ENCODE measurements at regions not wholly inside any gene's neighbourhood (a gene's known extent, or its start where the extent isn't known, plus 50 kb on each side); places are given as distances from the start of the nearest gene placed in this dataset.

DNA sequence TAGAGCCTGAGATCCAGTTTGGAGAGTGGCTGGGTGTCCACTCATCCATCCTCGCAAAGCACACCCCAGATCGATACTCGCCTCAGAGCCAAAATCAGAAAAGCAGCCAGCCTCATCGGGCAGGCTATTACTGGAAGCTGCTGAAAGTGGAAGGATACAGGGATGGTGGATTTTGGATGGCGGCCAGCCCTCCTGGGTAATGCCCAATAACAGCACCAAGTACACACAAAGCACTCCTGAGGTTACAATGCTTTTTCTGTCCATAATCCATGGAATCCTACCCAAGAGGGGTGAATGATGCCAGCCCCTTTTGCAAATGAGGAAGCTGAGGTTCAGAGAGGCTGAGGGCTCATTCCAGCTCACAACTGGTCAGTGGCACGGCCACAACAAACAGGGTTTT is 93.1 kb upstream of the SLC6A11 start:
- no peak overlapping the region for H3K27ac ChIP-seq
- TF ChIP-seq, protein P1, sequence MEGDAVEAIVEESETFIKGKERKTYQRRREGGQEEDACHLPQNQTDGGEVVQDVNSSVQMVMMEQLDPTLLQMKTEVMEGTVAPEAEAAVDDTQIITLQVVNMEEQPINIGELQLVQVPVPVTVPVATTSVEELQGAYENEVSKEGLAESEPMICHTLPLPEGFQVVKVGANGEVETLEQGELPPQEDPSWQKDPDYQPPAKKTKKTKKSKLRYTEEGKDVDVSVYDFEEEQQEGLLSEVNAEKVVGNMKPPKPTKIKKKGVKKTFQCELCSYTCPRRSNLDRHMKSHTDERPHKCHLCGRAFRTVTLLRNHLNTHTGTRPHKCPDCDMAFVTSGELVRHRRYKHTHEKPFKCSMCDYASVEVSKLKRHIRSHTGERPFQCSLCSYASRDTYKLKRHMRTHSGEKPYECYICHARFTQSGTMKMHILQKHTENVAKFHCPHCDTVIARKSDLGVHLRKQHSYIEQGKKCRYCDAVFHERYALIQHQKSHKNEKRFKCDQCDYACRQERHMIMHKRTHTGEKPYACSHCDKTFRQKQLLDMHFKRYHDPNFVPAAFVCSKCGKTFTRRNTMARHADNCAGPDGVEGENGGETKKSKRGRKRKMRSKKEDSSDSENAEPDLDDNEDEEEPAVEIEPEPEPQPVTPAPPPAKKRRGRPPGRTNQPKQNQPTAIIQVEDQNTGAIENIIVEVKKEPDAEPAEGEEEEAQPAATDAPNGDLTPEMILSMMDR (IDR thresholded peaks at IDR 0.05): no peak
- TF ChIP-seq POLR2A (IDR thresholded peaks at IDR 0.05): no peak
- no peaks in the 10 kb centered on the region for H3K27me3 ChIP-seq
- intact Hi-C loops (cut with DNase I; ENCODE audit: low total_unique reads): no loop called here
- no peaks in the 10 kb centered on the region for H3K36me3 ChIP-seq
- no peaks in the 10 kb centered on the region for H3K4me1 ChIP-seq
- no peaks in the 10 kb centered on the region for H3K9me3 ChIP-seq
- no peak for DNase-seq
- H3K4me3 ChIP-seq: no peak overlapping the region

DNA sequence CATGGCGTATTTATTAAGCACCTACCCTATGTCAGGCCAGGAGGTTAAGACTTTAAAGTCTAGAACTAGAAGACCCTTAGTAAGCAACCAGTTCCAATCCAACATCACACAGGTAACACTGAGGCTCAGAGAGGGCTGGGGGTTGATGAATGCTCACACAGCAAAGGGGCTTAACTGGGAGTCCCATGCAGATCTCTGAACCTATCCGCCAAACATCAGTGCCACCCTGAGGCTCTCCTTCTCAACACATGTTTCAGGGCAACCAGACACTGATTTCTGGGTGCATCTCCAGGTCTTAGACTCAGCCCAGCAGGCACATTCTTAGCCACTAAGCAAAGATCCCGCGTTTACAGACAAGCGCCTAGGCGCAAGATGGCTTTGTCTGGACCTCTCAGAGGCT is 92.0 kb upstream of the SLC6A11 start:
- intact Hi-C loops (cut with DNase I; ENCODE audit: low total_unique reads): no loop called here
- Histone ChIP-seq H3K9me3 (no peaks in the 10 kb centered on the region), H3K36me3 (no peaks in the 10 kb centered on the region), H3K4me3 (no peak overlapping the region), H3K27ac (no peak overlapping the region), H3K4me1 (no peaks in the 10 kb centered on the region), H3K27me3 (no peaks in the 10 kb centered on the region)
- DNase-seq: no peak
- TF ChIP-seq, protein P1 (IDR thresholded peaks at IDR 0.05): no peak
- no peak for TF ChIP-seq POLR2A (IDR thresholded peaks at IDR 0.05)

DNA sequence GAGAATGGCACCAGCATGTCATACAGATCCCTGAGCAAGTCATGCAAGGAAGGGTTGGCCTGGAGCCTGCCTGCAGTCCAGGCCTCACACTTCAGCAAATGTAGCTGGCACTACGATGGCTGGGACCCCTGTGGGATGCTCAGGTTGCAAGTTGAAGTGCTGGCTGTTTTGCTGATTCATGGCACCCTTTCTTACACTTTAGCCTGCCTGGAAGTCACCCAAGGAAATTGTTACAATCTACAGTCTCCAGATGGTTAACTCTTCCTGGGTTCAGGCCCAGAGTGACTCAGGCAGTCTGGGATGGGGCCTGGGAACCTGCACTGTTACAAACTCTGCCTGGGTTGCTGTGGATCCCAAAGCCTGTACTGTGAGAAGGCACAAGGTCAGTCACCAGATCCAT is 91.0 kb upstream of the SLC6A11 start:
- intact Hi-C loops (cut with DNase I; ENCODE audit: low total_unique reads): no loop called here
- no peaks in the 10 kb centered on the region for H3K9me3 ChIP-seq
- no peaks in the 10 kb centered on the region for H3K4me1 ChIP-seq
- H3K27ac ChIP-seq: no peak overlapping the region
- no peaks in the 10 kb centered on the region for H3K27me3 ChIP-seq
- no peak for DNase-seq
- H3K4me3 ChIP-seq: no peak overlapping the region
- no peak for TF ChIP-seq POLR2A (IDR thresholded peaks at IDR 0.05)
- TF ChIP-seq, protein P1 (IDR thresholded peaks at IDR 0.05): no peak
- H3K36me3 ChIP-seq: no peaks in the 10 kb centered on the region

DNA sequence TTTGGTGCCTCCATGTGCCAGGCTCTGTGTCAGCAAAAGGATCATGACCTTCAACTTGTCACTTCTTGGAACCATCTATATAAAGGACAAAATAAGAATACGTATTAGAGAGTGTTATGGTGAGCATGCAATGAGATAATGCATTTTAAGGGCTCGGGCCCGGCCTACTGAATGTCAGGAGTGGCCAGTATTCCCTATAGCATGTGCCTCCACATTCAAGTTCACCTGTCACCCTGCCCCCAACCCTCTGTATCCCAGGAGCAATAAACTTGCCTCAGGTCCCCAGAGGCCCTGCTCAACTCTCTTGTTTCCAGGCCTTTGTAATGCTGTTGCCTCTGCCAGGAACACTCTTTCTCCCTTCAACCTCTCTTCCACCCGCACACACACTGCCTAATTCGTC is 90.2 kb upstream of the SLC6A11 start:
- Histone ChIP-seq H3K9me3 (no peaks in the 10 kb centered on the region), H3K27ac (no peak overlapping the region), H3K36me3 (no peaks in the 10 kb centered on the region), H3K4me3 (no peak overlapping the region), H3K4me1 (no peaks in the 10 kb centered on the region), H3K27me3 (no peaks in the 10 kb centered on the region)
- no peak for DNase-seq
- TF ChIP-seq POLR2A (IDR thresholded peaks at IDR 0.05): no peak
- TF ChIP-seq, protein P1 (IDR thresholded peaks at IDR 0.05): no peak
- intact Hi-C loops (cut with DNase I; ENCODE audit: low total_unique reads): no loop called here

DNA sequence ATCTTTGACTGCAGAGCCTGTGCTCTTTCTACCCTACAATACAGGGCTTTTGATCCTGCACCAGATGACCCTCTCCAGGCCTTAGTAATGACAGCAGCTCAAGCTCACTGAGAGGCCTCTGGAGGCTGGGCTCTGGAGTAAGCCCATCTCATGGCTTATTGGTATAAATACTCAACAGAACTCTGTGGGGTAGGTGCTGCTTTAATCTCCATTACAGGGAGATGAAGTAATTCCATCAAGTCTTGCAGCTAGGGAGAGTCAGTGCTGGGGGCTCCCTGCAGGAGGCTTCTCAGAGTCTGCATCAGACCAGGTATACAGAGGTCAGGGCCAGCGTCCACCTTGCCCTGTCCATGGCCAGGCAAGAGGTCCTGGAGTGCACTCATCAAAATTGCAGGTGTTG is 89.2 kb upstream of the SLC6A11 start:
- intact Hi-C loops (cut with DNase I; ENCODE audit: low total_unique reads): no loop called here
- no peak for DNase-seq

More for the DNA sequence above, 89.2 kb upstream of the SLC6A11 start:
- Histone ChIP-seq H3K4me3 (no peak overlapping the region), H3K4me1 (no peaks in the 10 kb centered on the region), H3K9me3 (no peaks in the 10 kb centered on the region), H3K36me3 (no peaks in the 10 kb centered on the region), H3K27me3 (no peaks in the 10 kb centered on the region), H3K27ac (no peak overlapping the region)
- TF ChIP-seq, protein P1 (IDR thresholded peaks at IDR 0.05): no peak
